ENCODE measurements at regions not wholly inside any gene's neighbourhood (a gene's known extent, or its start where the extent isn't known, plus 50 kb on each side); places are given as distances from the start of the nearest gene placed in this dataset.

GRCh38 chr2:146879882-146880281 is 964.9 kb upstream of the ACVR2A start:
- Histone ChIP-seq H3K9ac (ENCODE audit: low read depth, low read length) (no peak overlapping the region), H3K4me1 (ENCODE audit: insufficient read depth, low read length) (no peaks in the 10 kb centered on the region), H3K36me3 (ENCODE audit: insufficient read depth, low read length) (no peaks in the 10 kb centered on the region), H3K9me3 (ENCODE audit: control insufficient read depth, insufficient read depth, low read length) (no peaks in the 10 kb centered on the region)

GRCh38 chr2:146874260-146874658 is 970.6 kb upstream of the ACVR2A start:
- Histone ChIP-seq H3K4me1 (ENCODE audit: insufficient read depth, low read length) (no peaks in the 10 kb centered on the region), H3K9me3 (ENCODE audit: control insufficient read depth, insufficient read depth, low read length) (no peaks in the 10 kb centered on the region), H3K36me3 (ENCODE audit: insufficient read depth, low read length) (no peaks in the 10 kb centered on the region), H3K9ac (ENCODE audit: low read depth, low read length) (no peak overlapping the region)

GRCh38 chr2:146873646-146874259 is 971.1 kb upstream of the ACVR2A start:
- H3K9me3 ChIP-seq (ENCODE audit: control insufficient read depth, insufficient read depth, low read length): no peaks in the 10 kb centered on the region
- no peaks in the 10 kb centered on the region for H3K4me1 ChIP-seq (ENCODE audit: insufficient read depth, low read length)
- no peaks in the 10 kb centered on the region for H3K36me3 ChIP-seq (ENCODE audit: insufficient read depth, low read length)
- H3K9ac ChIP-seq (ENCODE audit: low read depth, low read length): no peak overlapping the region

- peaks cover 3% of the 10 kb centered on the region; the same call in 1 of the 2 replicates for H3K4me1 ChIP-seq (ENCODE audit: insufficient read depth, low read length)
- no peaks in the 10 kb centered on the region for H3K36me3 ChIP-seq (ENCODE audit: insufficient read depth, low read length)
- H3K9ac ChIP-seq (ENCODE audit: low read depth, low read length): no peak overlapping the region
- H3K9me3 ChIP-seq (ENCODE audit: control insufficient read depth, insufficient read depth, low read length): no peaks in the 10 kb centered on the region
These were observed 971.8 kb upstream of the ACVR2A start for GRCh38 chr2:146873056-146873455.

GRCh38 chr2:146870691-146871090 is 974.1 kb upstream of the ACVR2A start:
- Histone ChIP-seq H3K4me1 (ENCODE audit: insufficient read depth, low read length) (peaks cover 7% of the 10 kb centered on the region; the same call in 1 of the 2 replicates), H3K36me3 (ENCODE audit: insufficient read depth, low read length) (no peaks in the 10 kb centered on the region), H3K9ac (ENCODE audit: low read depth, low read length) (no peak overlapping the region)

GRCh38 chr2:146869328-146869727 is 975.5 kb upstream of the ACVR2A start:
- Histone ChIP-seq H3K36me3 (ENCODE audit: insufficient read depth, low read length) (no peaks in the 10 kb centered on the region), H3K9me3 (ENCODE audit: control insufficient read depth, insufficient read depth, low read length) (no peaks in the 10 kb centered on the region), H3K9ac (ENCODE audit: low read depth, low read length) (no peak overlapping the region), H3K4me1 (ENCODE audit: insufficient read depth, low read length) (peaks cover 7% of the 10 kb centered on the region; the same call in 1 of the 2 replicates)

More at GRCh38 chr2:146870691-146871090, 974.1 kb upstream of the ACVR2A start:
- H3K9me3 ChIP-seq (ENCODE audit: control insufficient read depth, insufficient read depth, low read length): no peaks in the 10 kb centered on the region

GRCh38 chr2:146868051-146868450 is 976.8 kb upstream of the ACVR2A start:
- H3K36me3 ChIP-seq (ENCODE audit: insufficient read depth, low read length): no peaks in the 10 kb centered on the region
- peaks cover 7% of the 10 kb centered on the region; the same call in 1 of the 2 replicates for H3K4me1 ChIP-seq (ENCODE audit: insufficient read depth, low read length)
- no peaks in the 10 kb centered on the region for H3K9me3 ChIP-seq (ENCODE audit: control insufficient read depth, insufficient read depth, low read length)

GRCh38 chr2:146867477-146867986 is 977.3 kb upstream of the ACVR2A start:
- H3K9ac ChIP-seq (ENCODE audit: low read depth, low read length): no peak overlapping the region
- no peaks in the 10 kb centered on the region for H3K36me3 ChIP-seq (ENCODE audit: insufficient read depth, low read length)
- H3K4me1 ChIP-seq (ENCODE audit: insufficient read depth, low read length): peaks cover 7% of the 10 kb centered on the region; the same call in 1 of the 2 replicates
- H3K9me3 ChIP-seq (ENCODE audit: control insufficient read depth, insufficient read depth, low read length): no peaks in the 10 kb centered on the region

More at GRCh38 chr2:146868051-146868450, 976.8 kb upstream of the ACVR2A start:
- no peak overlapping the region for H3K9ac ChIP-seq (ENCODE audit: low read depth, low read length)

GRCh38 chr2:146853741-146854444 is 990.9 kb upstream of the ACVR2A start:
- peaks cover 23% of the 10 kb centered on the region for H3K4me1 ChIP-seq (ENCODE audit: insufficient read depth, low read length)
- H3K9me3 ChIP-seq (ENCODE audit: control insufficient read depth, insufficient read depth, low read length): no peaks in the 10 kb centered on the region
- H3K9ac ChIP-seq (ENCODE audit: low read depth, low read length): no peak overlapping the region
- H3K36me3 ChIP-seq (ENCODE audit: insufficient read depth, low read length): no peaks in the 10 kb centered on the region

GRCh38 chr2:146852661-146853060 is 992.2 kb upstream of the ACVR2A start:
- H3K36me3 ChIP-seq (ENCODE audit: insufficient read depth, low read length): no peaks in the 10 kb centered on the region
- no peak overlapping the region for H3K9ac ChIP-seq (ENCODE audit: low read depth, low read length)
- peaks cover 23% of the 10 kb centered on the region for H3K4me1 ChIP-seq (ENCODE audit: insufficient read depth, low read length)
- H3K9me3 ChIP-seq (ENCODE audit: control insufficient read depth, insufficient read depth, low read length): no peaks in the 10 kb centered on the region

GRCh38 chr2:146850746-146851145 is 994.1 kb upstream of the ACVR2A start:
- H3K4me1 ChIP-seq (ENCODE audit: insufficient read depth, low read length): peaks cover 23% of the 10 kb centered on the region
- H3K9ac ChIP-seq (ENCODE audit: low read depth, low read length): no peak overlapping the region
- H3K36me3 ChIP-seq (ENCODE audit: insufficient read depth, low read length): no peaks in the 10 kb centered on the region
- H3K9me3 ChIP-seq (ENCODE audit: control insufficient read depth, insufficient read depth, low read length): no peaks in the 10 kb centered on the region

- no peaks in the 10 kb centered on the region for H3K36me3 ChIP-seq (ENCODE audit: insufficient read depth, low read length)
These were observed 997.0 kb upstream of the ACVR2A start for GRCh38 chr2:146847846-146848245.

GRCh38 chr2:146844226-146844990 is 1000.4 kb upstream of the ACVR2A start:
- H3K4me1 ChIP-seq (ENCODE audit: insufficient read depth, low read length): no peaks in the 10 kb centered on the region; the same call in 1 of the 2 replicates
- no peaks in the 10 kb centered on the region for H3K36me3 ChIP-seq (ENCODE audit: insufficient read depth, low read length)
- no peak overlapping the region for H3K9ac ChIP-seq (ENCODE audit: low read depth, low read length)
- H3K9me3 ChIP-seq (ENCODE audit: control insufficient read depth, insufficient read depth, low read length): no peaks in the 10 kb centered on the region

More at GRCh38 chr2:146847846-146848245, 997.0 kb upstream of the ACVR2A start:
- Histone ChIP-seq H3K9ac (ENCODE audit: low read depth, low read length) (no peak overlapping the region), H3K9me3 (ENCODE audit: control insufficient read depth, insufficient read depth, low read length) (no peaks in the 10 kb centered on the region), H3K4me1 (ENCODE audit: insufficient read depth, low read length) (peaks cover 4% of the 10 kb centered on the region; the same call in 1 of the 2 replicates)

- Histone ChIP-seq H3K4me1 (ENCODE audit: insufficient read depth, low read length) (no peaks in the 10 kb centered on the region), H3K9me3 (ENCODE audit: control insufficient read depth, insufficient read depth, low read length) (no peaks in the 10 kb centered on the region)
These were observed 1007.0 kb upstream of the ACVR2A start for GRCh38 chr2:146837857-146838256.

More at GRCh38 chr2:146837857-146838256, 1007.0 kb upstream of the ACVR2A start:
- 0 out of 2 replicates have a peak, but pooled peaks cover 2% of the 10 kb centered on the region for H3K36me3 ChIP-seq (ENCODE audit: insufficient read depth, low read length)
- H3K9ac ChIP-seq (ENCODE audit: low read depth, low read length): no peak overlapping the region
